ENCODE measurements at regions not wholly inside any gene's neighbourhood (a gene's known extent, or its start where the extent isn't known, plus 50 kb on each side); places are given as distances from the start of the nearest gene placed in this dataset.

DNA sequence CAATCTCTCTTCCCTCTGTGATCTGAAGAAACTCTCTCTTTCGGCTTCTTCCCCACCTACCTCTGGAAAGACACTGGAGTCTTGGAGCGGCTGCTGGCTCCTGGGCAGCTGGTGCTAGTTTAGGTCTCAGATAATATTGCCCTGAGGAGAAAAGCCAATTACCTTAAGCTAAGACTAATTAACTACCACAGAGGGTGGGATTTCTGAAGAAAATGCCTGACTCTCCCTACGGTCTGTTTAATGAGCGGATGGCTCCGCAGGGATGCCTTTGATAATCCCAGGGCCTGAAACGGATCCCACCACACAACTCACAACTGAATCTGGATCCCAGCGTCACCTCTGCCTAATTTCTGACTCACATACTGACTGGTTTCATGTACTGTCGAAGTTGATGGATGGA, 127.0 kb upstream of the NLRP1 start:
- no peaks in the 10 kb centered on the region for H3K27me3 ChIP-seq (ENCODE audit: control insufficient read depth, insufficient read depth, low read length)
- no peaks in the 10 kb centered on the region for H3K9me3 ChIP-seq (ENCODE audit: control insufficient read depth, low read depth, low read length)
- H3K36me3 ChIP-seq (ENCODE audit: control insufficient read depth, low read depth, low read length): no peaks in the 10 kb centered on the region
- no peak overlapping the region for H3K4me3 ChIP-seq (ENCODE audit: low read length)
- no peak overlapping the region for H3K9ac ChIP-seq (ENCODE audit: low read length)
- H3K4me1 ChIP-seq (ENCODE audit: control insufficient read depth, low read depth, low read length): peaks cover 5% of the 10 kb centered on the region
- no peak overlapping the region for H3K27ac ChIP-seq (ENCODE audit: low read length)

DNA sequence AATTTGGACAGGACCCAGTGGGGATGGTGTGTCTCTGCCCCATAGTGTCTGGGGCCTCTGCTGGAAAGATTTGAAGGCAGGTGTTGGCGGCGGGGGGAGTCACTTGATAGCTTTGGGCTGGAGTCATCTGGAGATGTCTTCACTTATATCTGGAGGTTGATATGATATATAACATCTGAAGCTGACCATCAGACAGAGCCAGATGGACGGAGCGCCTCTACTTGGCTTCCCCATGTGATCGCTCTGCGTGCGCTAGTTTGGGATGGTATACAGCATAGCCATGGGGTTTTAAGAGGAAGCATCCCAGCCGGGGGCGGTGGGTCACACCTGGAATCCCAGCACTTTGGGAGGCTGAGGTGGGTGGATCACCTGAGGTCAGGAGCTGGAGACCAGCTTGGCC, 130.7 kb upstream of the NLRP1 start:
- Histone ChIP-seq H3K27me3 (ENCODE audit: control insufficient read depth, insufficient read depth, low read length) (no peaks in the 10 kb centered on the region), H3K9ac (ENCODE audit: low read length) (no peak overlapping the region), H3K4me3 (ENCODE audit: low read length) (no peak overlapping the region), H3K36me3 (ENCODE audit: control insufficient read depth, low read depth, low read length) (no peaks in the 10 kb centered on the region), H3K4me1 (ENCODE audit: control insufficient read depth, low read depth, low read length) (no peaks in the 10 kb centered on the region), H3K9me3 (ENCODE audit: control insufficient read depth, low read depth, low read length) (no peaks in the 10 kb centered on the region), H3K27ac (ENCODE audit: low read length) (no peak overlapping the region)

DNA sequence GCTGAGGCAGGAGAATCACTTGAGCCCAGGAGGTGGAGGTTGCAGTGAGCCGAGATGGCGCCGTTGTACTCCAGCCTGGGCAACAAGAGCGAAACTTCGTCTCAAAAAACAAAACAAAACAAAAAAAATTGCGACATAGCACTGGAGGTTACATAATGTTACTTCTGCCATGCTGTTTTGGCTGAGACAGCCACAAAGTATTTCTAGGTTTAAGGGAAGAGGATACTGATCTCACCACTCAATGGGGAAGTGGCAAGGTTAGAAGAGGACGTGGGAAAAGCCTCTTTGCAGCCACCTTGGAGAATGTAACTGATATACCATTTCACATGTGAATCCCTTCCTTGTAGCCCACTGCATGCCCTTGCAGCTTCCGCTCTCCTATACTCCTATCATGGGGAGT, 131.2 kb upstream of the NLRP1 start:
- Histone ChIP-seq H3K4me1 (ENCODE audit: control insufficient read depth, low read depth, low read length) (no peaks in the 10 kb centered on the region), H3K27ac (ENCODE audit: low read length) (no peak overlapping the region), H3K9ac (ENCODE audit: low read length) (no peak overlapping the region), H3K36me3 (ENCODE audit: control insufficient read depth, low read depth, low read length) (no peaks in the 10 kb centered on the region), H3K4me3 (ENCODE audit: low read length) (no peak overlapping the region), H3K9me3 (ENCODE audit: control insufficient read depth, low read depth, low read length) (no peaks in the 10 kb centered on the region), H3K27me3 (ENCODE audit: control insufficient read depth, insufficient read depth, low read length) (no peaks in the 10 kb centered on the region)

DNA sequence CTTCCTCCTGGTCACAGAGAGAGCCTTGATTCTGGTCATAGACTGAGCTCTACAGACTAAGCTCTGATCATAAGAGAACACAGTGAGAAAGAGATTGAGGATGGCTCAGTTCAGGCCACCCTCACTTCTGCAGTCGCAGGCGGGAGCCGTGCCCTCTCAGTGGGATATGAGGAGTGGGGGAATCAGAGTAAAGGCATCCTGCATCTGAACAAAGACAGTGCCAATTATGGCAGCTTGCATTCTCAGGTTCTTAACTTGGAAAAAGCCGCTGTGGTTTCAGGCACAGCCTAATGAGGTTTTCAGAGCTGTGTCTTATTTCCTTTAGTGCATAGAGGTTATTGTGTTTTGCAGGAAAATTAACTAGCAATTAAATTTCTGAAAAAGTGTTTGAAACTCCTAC, 134.4 kb upstream of the NLRP1 start:
- Histone ChIP-seq H3K36me3 (ENCODE audit: control insufficient read depth, low read depth, low read length) (no peaks in the 10 kb centered on the region), H3K4me3 (ENCODE audit: low read length) (no peak overlapping the region), H3K9ac (ENCODE audit: low read length) (no peak overlapping the region), H3K4me1 (ENCODE audit: control insufficient read depth, low read depth, low read length) (no peaks in the 10 kb centered on the region), H3K9me3 (ENCODE audit: control insufficient read depth, low read depth, low read length) (no peaks in the 10 kb centered on the region), H3K27ac (ENCODE audit: low read length) (no peak overlapping the region), H3K27me3 (ENCODE audit: control insufficient read depth, insufficient read depth, low read length) (no peaks in the 10 kb centered on the region)

DNA sequence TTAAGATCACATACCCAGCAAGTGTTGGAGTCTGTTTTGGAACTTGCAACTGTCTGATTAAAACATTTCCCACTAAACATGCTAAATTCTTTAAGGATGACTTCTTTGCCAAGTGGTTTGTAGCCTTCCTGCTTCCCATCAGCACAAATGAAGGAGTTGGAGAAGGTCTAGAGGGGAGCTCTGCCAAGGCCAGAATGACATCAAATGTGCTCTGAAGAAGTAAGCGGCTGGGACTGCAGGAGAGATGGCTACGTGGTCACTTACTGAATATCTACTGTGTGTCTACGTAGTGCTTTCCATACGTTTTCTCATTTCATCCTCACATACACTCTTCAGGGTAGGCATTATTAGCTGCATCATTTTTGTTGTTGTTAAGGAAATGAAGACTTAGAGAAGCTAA, 135.7 kb upstream of the NLRP1 start:
- Histone ChIP-seq H3K9ac (ENCODE audit: low read length) (no peak overlapping the region), H3K36me3 (ENCODE audit: control insufficient read depth, low read depth, low read length) (no peaks in the 10 kb centered on the region), H3K4me1 (ENCODE audit: control insufficient read depth, low read depth, low read length) (no peaks in the 10 kb centered on the region), H3K9me3 (ENCODE audit: control insufficient read depth, low read depth, low read length) (no peaks in the 10 kb centered on the region), H3K4me3 (ENCODE audit: low read length) (no peak overlapping the region), H3K27ac (ENCODE audit: low read length) (no peak overlapping the region), H3K27me3 (ENCODE audit: control insufficient read depth, insufficient read depth, low read length) (no peaks in the 10 kb centered on the region)

DNA sequence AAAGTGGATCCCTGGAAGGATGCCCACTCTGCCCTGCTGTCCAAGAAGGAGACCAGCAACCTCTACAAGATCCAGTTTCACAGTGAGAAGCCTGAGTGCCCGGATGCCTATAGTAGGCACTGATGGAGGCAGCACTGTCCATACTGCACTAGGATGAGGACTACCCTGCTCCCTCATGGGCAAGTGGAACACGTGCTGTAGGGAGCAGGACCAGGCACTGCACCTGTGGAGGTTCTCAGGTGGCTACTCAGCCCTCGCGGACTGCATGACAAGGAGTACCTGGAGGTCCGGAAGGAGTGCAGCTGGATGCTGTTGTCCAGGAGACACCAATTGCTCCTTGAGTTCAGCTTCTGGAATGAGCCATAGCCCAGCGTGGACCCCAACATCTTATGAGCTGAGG, 146.1 kb upstream of the NLRP1 start:
- H3K9ac ChIP-seq (ENCODE audit: low read length): no peak overlapping the region
- no peak overlapping the region for H3K27ac ChIP-seq (ENCODE audit: low read length)
- H3K36me3 ChIP-seq (ENCODE audit: control insufficient read depth, low read depth, low read length): no peaks in the 10 kb centered on the region
- H3K4me3 ChIP-seq (ENCODE audit: low read length): no peak overlapping the region
- H3K9me3 ChIP-seq (ENCODE audit: control insufficient read depth, low read depth, low read length): no peaks in the 10 kb centered on the region
- H3K4me1 ChIP-seq (ENCODE audit: control insufficient read depth, low read depth, low read length): no peaks in the 10 kb centered on the region
- H3K27me3 ChIP-seq (ENCODE audit: control insufficient read depth, insufficient read depth, low read length): no peaks in the 10 kb centered on the region

DNA sequence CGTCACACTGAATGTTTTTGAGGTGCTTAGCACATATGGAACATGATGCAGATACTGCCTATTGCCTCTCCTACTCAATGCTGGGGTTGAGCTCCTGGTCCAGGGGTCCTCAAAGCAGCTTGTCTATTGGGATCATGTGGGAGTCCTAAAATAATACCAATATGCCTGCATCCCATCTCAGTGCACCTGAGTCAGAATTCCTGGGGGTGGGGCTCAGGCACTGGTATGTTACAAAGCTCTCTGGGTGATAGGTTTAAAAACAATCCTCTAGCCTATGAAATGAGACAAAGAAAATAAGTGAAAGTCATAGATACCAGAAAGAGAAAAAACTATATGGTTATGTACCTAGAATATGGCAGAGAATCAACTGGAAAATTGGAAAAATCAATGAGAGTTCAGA, 156.6 kb upstream of the NLRP1 start:
- no peaks in the 10 kb centered on the region for H3K36me3 ChIP-seq (ENCODE audit: control insufficient read depth, low read depth, low read length)
- no peaks in the 10 kb centered on the region for H3K27me3 ChIP-seq (ENCODE audit: control insufficient read depth, insufficient read depth, low read length)
- no peak overlapping the region for H3K9ac ChIP-seq (ENCODE audit: low read length)
- H3K4me1 ChIP-seq (ENCODE audit: control insufficient read depth, low read depth, low read length): no peaks in the 10 kb centered on the region
- no peak overlapping the region for H3K27ac ChIP-seq (ENCODE audit: low read length)
- H3K4me3 ChIP-seq (ENCODE audit: low read length): no peak overlapping the region
- H3K9me3 ChIP-seq (ENCODE audit: control insufficient read depth, low read depth, low read length): no peaks in the 10 kb centered on the region

DNA sequence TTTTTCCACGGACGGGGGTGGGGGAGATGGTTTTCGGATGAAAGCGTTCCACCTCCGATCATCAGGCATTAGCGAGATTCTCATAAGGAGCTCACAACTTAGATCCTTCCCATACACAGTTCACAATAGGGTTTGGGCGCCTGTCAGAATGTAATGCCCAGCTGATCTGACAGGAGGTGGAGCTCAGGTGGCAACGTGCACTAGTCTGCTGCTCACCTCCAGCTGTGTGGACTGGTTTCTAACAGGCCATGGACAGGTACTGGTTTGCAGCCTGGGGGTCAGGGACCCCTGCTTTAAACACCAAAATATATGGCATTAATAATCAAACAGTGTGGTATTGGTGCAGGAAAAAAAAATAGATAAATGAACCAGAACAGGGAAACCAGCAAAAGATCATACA, 157.5 kb upstream of the NLRP1 start:
- no peaks in the 10 kb centered on the region for H3K9me3 ChIP-seq (ENCODE audit: control insufficient read depth, low read depth, low read length)
- H3K9ac ChIP-seq (ENCODE audit: low read length): no peak overlapping the region
- no peaks in the 10 kb centered on the region for H3K4me1 ChIP-seq (ENCODE audit: control insufficient read depth, low read depth, low read length)
- no peak overlapping the region for H3K27ac ChIP-seq (ENCODE audit: low read length)
- no peak overlapping the region for H3K4me3 ChIP-seq (ENCODE audit: low read length)
- no peaks in the 10 kb centered on the region for H3K36me3 ChIP-seq (ENCODE audit: control insufficient read depth, low read depth, low read length)
- no peaks in the 10 kb centered on the region for H3K27me3 ChIP-seq (ENCODE audit: control insufficient read depth, insufficient read depth, low read length)

DNA sequence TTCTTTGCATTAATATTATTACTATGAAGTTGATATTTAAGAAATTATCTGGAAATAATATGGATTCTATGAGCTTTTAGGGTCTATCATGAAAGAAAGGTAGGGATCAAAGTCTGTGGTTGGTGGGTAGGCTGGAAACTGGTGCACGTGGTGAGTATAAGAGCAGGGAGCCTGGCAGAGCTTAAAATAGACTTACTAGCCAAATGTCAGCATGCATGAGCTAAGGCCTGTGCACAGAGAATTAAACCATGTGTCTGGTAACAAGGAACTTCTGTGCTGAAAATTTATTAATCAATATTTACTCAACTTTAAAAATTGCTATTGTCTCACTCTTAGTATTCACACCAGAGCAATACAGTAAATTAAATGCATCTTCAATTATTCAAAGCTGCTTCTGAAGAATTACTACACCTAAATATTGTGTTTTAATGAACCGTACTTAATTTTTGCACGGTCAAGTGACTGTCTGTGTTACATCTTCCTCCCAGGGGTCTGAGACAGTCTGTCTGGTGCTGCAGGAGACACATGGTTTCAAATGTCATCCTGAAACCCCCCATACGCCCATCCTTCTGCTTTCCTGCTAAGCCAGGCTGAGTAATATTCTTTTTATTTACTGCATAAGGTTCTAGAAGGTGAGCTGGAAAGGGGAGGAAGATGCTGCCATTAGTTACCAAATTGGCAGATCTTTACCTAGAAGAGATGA, 161.0 kb upstream of the NLRP1 start:
- H3K4me3 ChIP-seq (ENCODE audit: low read length): no peak overlapping the region
- H3K27ac ChIP-seq (ENCODE audit: low read length): no peak overlapping the region
- no peak overlapping the region for H3K9ac ChIP-seq (ENCODE audit: low read length)
- no peaks in the 10 kb centered on the region for H3K36me3 ChIP-seq (ENCODE audit: control insufficient read depth, low read depth, low read length)
- no peaks in the 10 kb centered on the region for H3K9me3 ChIP-seq (ENCODE audit: control insufficient read depth, low read depth, low read length)
- H3K27me3 ChIP-seq (ENCODE audit: control insufficient read depth, insufficient read depth, low read length): no peaks in the 10 kb centered on the region
- H3K4me1 ChIP-seq (ENCODE audit: control insufficient read depth, low read depth, low read length): no peaks in the 10 kb centered on the region

DNA sequence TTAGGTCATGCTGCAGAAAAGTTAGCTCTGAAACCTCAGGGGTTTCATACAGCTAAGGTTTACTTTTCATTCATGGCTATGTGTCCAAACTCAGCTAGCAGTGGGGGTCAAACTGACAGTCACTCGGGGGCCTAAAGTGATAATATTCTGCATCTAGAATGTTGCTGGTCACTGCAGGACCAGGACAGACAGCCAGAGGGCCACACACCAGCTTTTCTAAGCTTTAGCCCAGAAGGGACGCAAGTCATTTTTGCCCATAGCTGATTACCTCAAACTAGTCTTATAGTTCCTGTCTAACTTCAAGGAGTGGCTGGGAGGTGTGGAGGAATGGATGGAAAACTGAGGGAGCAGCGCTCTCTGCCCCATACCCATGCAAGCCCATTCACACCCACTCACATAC, 163.0 kb upstream of the NLRP1 start:
- Histone ChIP-seq H3K36me3 (ENCODE audit: control insufficient read depth, low read depth, low read length) (no peaks in the 10 kb centered on the region), H3K9me3 (ENCODE audit: control insufficient read depth, low read depth, low read length) (no peaks in the 10 kb centered on the region), H3K9ac (ENCODE audit: low read length) (no peak overlapping the region), H3K4me1 (ENCODE audit: control insufficient read depth, low read depth, low read length) (no peaks in the 10 kb centered on the region), H3K27me3 (ENCODE audit: control insufficient read depth, insufficient read depth, low read length) (no peaks in the 10 kb centered on the region), H3K4me3 (ENCODE audit: low read length) (no peak overlapping the region), H3K27ac (ENCODE audit: low read length) (no peak overlapping the region)

DNA sequence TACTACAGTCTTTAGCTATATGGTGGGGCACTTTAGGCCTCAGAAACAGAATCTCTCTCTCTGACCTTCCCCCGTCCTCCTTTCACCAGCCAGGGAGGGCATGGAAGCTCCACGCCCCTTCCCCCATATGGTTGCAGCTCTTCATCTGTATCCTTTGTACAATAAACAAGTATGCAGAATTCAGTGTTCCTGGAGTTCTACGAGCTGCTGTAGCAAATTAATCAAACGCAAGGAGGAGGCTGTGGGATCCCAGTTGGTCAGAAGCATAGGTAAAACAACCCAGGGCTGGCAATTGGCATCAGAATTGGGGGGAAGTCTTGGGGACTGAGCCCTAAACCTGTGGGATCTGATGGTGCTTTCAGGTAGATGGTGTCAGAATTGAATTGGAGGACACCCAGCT, 163.7 kb upstream of the NLRP1 start:
- H3K9me3 ChIP-seq (ENCODE audit: control insufficient read depth, low read depth, low read length): no peaks in the 10 kb centered on the region
- H3K4me1 ChIP-seq (ENCODE audit: control insufficient read depth, low read depth, low read length): no peaks in the 10 kb centered on the region
- no peaks in the 10 kb centered on the region for H3K27me3 ChIP-seq (ENCODE audit: control insufficient read depth, insufficient read depth, low read length)
- no peak overlapping the region for H3K9ac ChIP-seq (ENCODE audit: low read length)
- no peak overlapping the region for H3K27ac ChIP-seq (ENCODE audit: low read length)
- H3K36me3 ChIP-seq (ENCODE audit: control insufficient read depth, low read depth, low read length): no peaks in the 10 kb centered on the region
- no peak overlapping the region for H3K4me3 ChIP-seq (ENCODE audit: low read length)

DNA sequence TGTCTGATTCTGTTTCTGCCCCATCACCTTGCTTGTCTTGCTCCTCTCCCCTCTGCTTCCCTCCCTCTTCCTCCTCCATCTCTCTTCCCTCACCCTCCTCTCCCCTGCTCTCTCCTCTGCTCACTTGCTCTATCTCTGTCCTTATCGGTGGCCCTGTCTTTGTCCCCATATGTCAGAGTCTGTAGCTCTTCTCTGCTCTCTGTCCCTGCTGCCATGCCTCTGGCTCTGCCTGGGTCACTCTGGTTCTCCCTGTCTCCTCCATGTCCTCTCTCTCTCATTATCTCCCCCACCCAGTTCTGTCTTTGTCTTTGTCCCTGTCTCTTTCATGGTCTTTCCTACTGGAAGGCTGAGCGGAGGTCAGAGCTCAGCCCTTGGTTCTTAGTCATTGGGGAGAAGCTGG, 169.1 kb upstream of the NLRP1 start:
- Histone ChIP-seq H3K27ac (ENCODE audit: low read length) (no peak overlapping the region), H3K4me3 (ENCODE audit: low read length) (no peak overlapping the region), H3K4me1 (ENCODE audit: control insufficient read depth, low read depth, low read length) (no peaks in the 10 kb centered on the region), H3K9ac (ENCODE audit: low read length) (no peak overlapping the region), H3K36me3 (ENCODE audit: control insufficient read depth, low read depth, low read length) (no peaks in the 10 kb centered on the region), H3K27me3 (ENCODE audit: control insufficient read depth, insufficient read depth, low read length) (no peaks in the 10 kb centered on the region), H3K9me3 (ENCODE audit: control insufficient read depth, low read depth, low read length) (no peaks in the 10 kb centered on the region)
